ENCODE measurements at regions not wholly inside any gene's neighbourhood (a gene's known extent, or its start where the extent isn't known, plus 50 kb on each side); places are given as distances from the start of the nearest gene placed in this dataset.

DNA sequence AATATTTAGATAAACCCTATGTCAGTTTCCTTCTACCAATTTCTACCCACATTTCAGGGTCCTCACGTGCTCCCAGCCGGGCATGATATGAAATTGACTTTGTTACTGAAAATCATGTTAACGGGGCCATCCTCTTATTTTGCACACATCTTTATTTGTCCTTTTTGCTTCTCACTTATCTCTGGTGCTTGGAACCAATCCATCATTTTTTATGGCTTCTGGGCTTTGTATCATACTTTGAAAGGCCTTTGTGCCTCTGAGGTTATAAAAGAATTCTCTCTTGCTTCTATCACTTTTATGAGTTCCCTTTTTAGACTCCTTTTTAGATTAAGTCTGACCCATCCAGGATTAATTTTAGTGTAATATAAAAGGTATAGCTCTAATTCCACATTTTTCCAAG, 81.7 kb upstream of the PRNP start:
- H3K9me1 ChIP-seq (replicated peaks; ENCODE audit: control insufficient read depth, extremely low read depth, insufficient read depth, low read length): no peaks in the 10 kb centered on the region
- BruUV-seq (replicated peaks): no TSS peak
- no peak overlapping the region for H2AFZ ChIP-seq (ENCODE audit: low read depth, low read length)

More for the DNA sequence above, 81.7 kb upstream of the PRNP start:
- H3K27ac ChIP-seq (ENCODE audit: insufficient read depth, low read depth, low read length): no peak overlapping the region
- no peaks in the 10 kb centered on the region for H3K9me3 ChIP-seq (replicated peaks; ENCODE audit: control insufficient read depth, insufficient read depth, low read length)
- H3K4me1 ChIP-seq (ENCODE audit: control insufficient read depth, extremely low read depth, insufficient read depth, low read length): no peaks in the 10 kb centered on the region
- peaks cover 25 to 46% of the 10 kb centered on the region in 2 experiments for H3K27me3 ChIP-seq (ENCODE audit: control insufficient read depth in 2 of 2, insufficient read depth in 2 of 2, low read length in 2 of 2)
- POLR2A ChIA-PET: no interaction called here
- TF ChIP-seq MAX (IDR thresholded peaks at IDR 0.05; ENCODE audit: insufficient read depth, insufficient read length) (no peak), GATA2 (IDR thresholded peaks at IDR 0.05; ENCODE audit: insufficient read depth, insufficient read length, low read depth, low read length) (no peak), MYC (IDR thresholded peaks at IDR 0.05; ENCODE audit: low read depth, low read length) (no peak), JUN (IDR thresholded peaks at IDR 0.05; ENCODE audit: borderline replicate concordance, insufficient read depth, insufficient read length, low read depth) (no peak), FOS (IDR thresholded peaks at IDR 0.05; ENCODE audit: borderline replicate concordance, insufficient read depth, low read length) (no peak), EZH2 (IDR thresholded peaks at IDR 0.05; ENCODE audit: borderline replicate concordance, low read depth, low read length, severe bottlenecking) (no peak), POLR2AphosphoS5 (IDR thresholded peaks at IDR 0.05; ENCODE audit: insufficient read depth, low read depth, low read length) (no peak), POLR2A (IDR thresholded peaks at IDR 0.05; ENCODE audit: low read depth, low read length) (no peak)
- TF ChIP-seq, protein P1, sequence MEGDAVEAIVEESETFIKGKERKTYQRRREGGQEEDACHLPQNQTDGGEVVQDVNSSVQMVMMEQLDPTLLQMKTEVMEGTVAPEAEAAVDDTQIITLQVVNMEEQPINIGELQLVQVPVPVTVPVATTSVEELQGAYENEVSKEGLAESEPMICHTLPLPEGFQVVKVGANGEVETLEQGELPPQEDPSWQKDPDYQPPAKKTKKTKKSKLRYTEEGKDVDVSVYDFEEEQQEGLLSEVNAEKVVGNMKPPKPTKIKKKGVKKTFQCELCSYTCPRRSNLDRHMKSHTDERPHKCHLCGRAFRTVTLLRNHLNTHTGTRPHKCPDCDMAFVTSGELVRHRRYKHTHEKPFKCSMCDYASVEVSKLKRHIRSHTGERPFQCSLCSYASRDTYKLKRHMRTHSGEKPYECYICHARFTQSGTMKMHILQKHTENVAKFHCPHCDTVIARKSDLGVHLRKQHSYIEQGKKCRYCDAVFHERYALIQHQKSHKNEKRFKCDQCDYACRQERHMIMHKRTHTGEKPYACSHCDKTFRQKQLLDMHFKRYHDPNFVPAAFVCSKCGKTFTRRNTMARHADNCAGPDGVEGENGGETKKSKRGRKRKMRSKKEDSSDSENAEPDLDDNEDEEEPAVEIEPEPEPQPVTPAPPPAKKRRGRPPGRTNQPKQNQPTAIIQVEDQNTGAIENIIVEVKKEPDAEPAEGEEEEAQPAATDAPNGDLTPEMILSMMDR (IDR thresholded peaks at IDR 0.05; ENCODE audit: extremely low read depth in 1 of 2, insufficient read depth in 1 of 2, low read depth in 1 of 2, low read length in 2 of 2): no peak
- H4K20me1 ChIP-seq (replicated peaks; ENCODE audit: control insufficient read depth, extremely low read depth, insufficient read depth, low read length): no peaks in the 10 kb centered on the region
- no peaks in the 10 kb centered on the region for H3K79me2 ChIP-seq (ENCODE audit: control insufficient read depth, insufficient read depth, low read length)
- dilution Hi-C loops (cut with MboI; ENCODE audit: extremely low pct_ligation_motif_present, low sequenced_read_pairs): no loop called here
- DNase-seq (ENCODE audit: low read depth, low spot score) (no peak), FAIRE-seq (no peak)
- no peaks in the 10 kb centered on the region for H3K36me3 ChIP-seq (ENCODE audit: control insufficient read depth in 2 of 2, extremely low read depth in 1 of 2, insufficient read depth in 2 of 2, low read length in 2 of 2)
- H3K4me3 ChIP-seq (replicated peaks in 1 of 3; ENCODE audit: insufficient read depth in 1 of 3, low read depth in 1 of 3, low read length in 3 of 3): no peak overlapping the region
- CTCF ChIA-PET: interaction anchor here (0.8 to 2.9 kb wide), 7 partner anchors 9 to 496 kb away, joined by 3 to 22 read pairs (median 3); partner anchors contain the start of gene PRND
- H3K9ac ChIP-seq (replicated peaks; ENCODE audit: extremely low read depth, insufficient read depth, low read length): no peak overlapping the region
- H3K4me2 ChIP-seq (ENCODE audit: insufficient read depth, low read length): no peak overlapping the region
- intact Hi-C loops (cut with micrococcal nuclease): no loop called here
